C4-2B (cell line): ENCODE measurements at regions not wholly inside any gene's neighbourhood (a gene's known extent, or its start where the extent isn't known, plus 50 kb on each side); places are given as distances from the start of the nearest gene placed in this dataset.

Experiments used
- H3K27ac ChIP-seq: fragments of 450-650 bp; 2 replicates; pipeline ENCODE4 v1.5.1; 2017
- ZFX ChIP-seq: fragments of 450-650 bp; IDR thresholded peaks from 2 replicates; pipeline ENCODE4 v1.6.1; 2017
- TF ChIP-seq, protein P1 (sequence below): fragments of 450-650 bp; conservative IDR thresholded peaks from 2 replicates; pipeline ENCODE4 v1.5.1; 2017; ENCODE audit warnings: mild to moderate bottlenecking

- TF ChIP-seq, protein P1, sequence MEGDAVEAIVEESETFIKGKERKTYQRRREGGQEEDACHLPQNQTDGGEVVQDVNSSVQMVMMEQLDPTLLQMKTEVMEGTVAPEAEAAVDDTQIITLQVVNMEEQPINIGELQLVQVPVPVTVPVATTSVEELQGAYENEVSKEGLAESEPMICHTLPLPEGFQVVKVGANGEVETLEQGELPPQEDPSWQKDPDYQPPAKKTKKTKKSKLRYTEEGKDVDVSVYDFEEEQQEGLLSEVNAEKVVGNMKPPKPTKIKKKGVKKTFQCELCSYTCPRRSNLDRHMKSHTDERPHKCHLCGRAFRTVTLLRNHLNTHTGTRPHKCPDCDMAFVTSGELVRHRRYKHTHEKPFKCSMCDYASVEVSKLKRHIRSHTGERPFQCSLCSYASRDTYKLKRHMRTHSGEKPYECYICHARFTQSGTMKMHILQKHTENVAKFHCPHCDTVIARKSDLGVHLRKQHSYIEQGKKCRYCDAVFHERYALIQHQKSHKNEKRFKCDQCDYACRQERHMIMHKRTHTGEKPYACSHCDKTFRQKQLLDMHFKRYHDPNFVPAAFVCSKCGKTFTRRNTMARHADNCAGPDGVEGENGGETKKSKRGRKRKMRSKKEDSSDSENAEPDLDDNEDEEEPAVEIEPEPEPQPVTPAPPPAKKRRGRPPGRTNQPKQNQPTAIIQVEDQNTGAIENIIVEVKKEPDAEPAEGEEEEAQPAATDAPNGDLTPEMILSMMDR: no peak
- TF ChIP-seq ZFX: no peak
- no peak overlapping the region for H3K27ac ChIP-seq
Measured at GRCh38 chr20:52818491-52818890, 153.7 kb upstream of the TSHZ2 start.

GRCh38 chr20:52817981-52818380 lies 154.2 kb upstream of the TSHZ2 start:
- H3K27ac ChIP-seq: no peak overlapping the region
- TF ChIP-seq ZFX: no peak
- TF ChIP-seq, protein P1: no peak

DNA sequence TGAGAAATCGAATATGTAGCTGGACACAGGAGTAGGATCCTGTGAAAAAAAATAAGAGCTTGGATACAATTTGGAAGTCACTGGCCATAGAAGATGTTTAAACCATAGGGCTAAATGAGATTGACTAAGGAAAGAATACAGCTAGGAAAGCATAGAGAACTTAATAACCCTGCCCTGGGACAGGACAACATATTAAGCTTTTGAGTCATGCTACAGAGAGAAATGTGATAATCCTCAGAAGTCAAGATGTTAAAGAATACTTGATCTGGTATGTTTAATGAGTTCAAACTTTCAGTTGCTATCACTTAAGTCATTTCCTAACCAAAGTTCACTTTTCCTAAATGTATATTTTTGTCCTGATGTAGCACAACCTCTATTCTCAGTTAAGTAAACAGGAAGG lies 154.6 kb upstream of the TSHZ2 start:
- H3K27ac ChIP-seq: no peak overlapping the region
- TF ChIP-seq, protein P1: no peak
- no peak for TF ChIP-seq ZFX

DNA sequence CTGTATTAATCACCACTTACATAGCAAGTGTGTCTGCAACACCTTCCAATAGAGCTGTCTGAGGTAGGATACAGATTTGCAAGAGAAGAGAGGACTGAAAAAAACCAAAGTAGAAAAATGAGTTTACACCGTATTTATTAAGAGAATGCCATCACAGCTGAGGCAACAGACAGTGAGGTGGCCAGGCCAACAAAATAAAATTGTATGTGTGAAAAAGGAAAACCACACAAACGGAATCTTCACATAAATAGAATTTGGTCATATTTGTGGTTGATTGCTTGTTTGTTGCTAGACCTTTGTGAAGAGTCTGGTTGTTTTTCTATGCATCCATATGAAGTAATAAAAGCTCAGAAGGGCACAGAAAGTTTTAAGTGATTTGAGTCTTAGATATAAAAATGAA lies 157.8 kb upstream of the TSHZ2 start:
- no peak overlapping the region for H3K27ac ChIP-seq
- TF ChIP-seq, protein P1: no peak
- no peak for TF ChIP-seq ZFX

- TF ChIP-seq ZFX: no peak
- TF ChIP-seq, protein P1: no peak; the same call in 1 of the 2 replicates
- H3K27ac ChIP-seq: no peak overlapping the region
Measured at GRCh38 chr20:52812231-52812847, 159.8 kb upstream of the TSHZ2 start.

- H3K27ac ChIP-seq: no peak overlapping the region
- TF ChIP-seq, protein P1: no peak
- TF ChIP-seq ZFX: no peak
Measured at GRCh38 chr20:52809003-52809402, 163.2 kb upstream of the TSHZ2 start.

GRCh38 chr20:52806918-52807317 lies 165.2 kb upstream of the TSHZ2 start:
- no peak overlapping the region for H3K27ac ChIP-seq
- TF ChIP-seq ZFX: no peak

DNA sequence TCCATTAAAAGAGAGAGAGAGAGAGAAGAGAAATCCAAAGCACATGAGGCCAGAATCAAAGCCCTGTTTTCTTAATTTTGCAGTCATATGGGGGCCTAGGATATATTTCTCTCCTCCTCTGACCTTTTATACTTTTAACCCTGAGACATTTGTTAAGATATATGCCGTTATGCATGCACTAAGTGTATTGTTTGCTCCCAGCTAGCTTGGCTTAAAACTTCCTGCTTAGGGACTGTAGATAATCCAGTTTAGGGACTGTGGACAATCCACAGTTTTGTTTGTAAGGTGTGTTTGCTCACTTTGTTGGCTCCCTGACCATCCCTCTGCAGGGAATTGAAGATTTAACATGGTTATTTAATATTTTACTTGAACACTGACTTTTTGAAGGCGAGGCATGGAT lies 166.3 kb upstream of the TSHZ2 start:
- no peak for TF ChIP-seq ZFX
- TF ChIP-seq, protein P1: no peak
- H3K27ac ChIP-seq: no peak overlapping the region
